Activated CD4-positive, alpha-beta T cell treated with anti-CD3 and anti-CD28 coated beads, Interleukin-2, Interleukin-6, amounts not matched to agents 100 ng/mL and 50 ng/mL, durations not matched to agents 16 hours and 8 hours (primary cell): ENCODE measurements at regions not wholly inside any gene's neighbourhood (a gene's known extent, or its start where the extent isn't known, plus 50 kb on each side); places are given as distances from the start of the nearest gene placed in this dataset.
A peak's percentile ranks its signal among the peaks of the same experiment; 100 is the strongest.

Experiments
- DNase-seq: peaks from one replicate; pipeline ENCODE4 v3.0.0-alpha.2; 2020

GRCh38 chr2:204110338-204110741, 173.8 kb downstream of the ICOS start:
- peak; percentile 94 for DNase-seq

GRCh38 chr2:204110751-204111516, 174.4 kb downstream of the ICOS start:
- peak; percentile 33 for DNase-seq

- DNase-seq, result no peak
Measured at GRCh38 chr2:204112084-204112770, 175.7 kb downstream of the ICOS start.

DNA sequence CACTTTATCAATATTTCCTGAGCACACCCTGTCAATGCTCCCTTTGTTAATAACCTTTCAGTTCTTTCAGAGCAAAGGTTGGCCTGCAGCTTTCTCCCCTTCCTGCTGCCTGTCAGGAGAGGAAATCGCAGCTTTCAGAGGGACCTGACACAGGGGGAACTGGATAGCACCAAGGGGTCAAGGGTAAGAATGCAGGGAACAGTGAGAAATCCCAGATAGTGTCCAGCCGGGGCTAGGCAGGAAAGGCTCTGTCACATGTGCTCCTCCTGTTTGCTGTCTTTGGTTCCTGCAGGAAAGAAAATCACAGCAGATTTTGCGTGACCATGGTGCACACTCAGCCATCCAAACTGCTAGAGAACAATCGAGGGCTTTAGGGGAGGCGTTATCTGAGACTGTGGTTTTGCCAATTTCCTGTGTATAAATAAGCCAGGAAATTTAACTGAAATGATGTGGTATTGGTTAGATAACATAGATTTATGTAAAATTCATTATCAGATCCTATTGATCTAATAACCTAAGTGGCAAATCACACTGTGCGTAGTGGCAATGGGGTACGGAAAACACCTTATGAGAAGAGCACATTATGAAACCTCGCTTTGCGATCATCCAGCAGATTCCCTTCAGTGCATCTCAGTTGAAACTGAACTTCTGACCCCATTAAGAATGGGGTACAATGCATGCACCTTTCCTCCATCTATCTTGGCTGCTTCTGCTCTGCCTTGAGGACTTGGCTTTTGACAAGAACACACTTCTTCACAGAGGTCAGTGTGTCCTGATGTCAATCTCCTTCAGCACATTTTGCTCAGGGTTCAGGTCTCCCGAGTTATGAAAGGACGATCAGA, 178.0 kb downstream of the ICOS start:
- DNase-seq, result no peak

GRCh38 chr2:204115137-204116056, 178.8 kb downstream of the ICOS start:
- no peak for DNase-seq

DNA sequence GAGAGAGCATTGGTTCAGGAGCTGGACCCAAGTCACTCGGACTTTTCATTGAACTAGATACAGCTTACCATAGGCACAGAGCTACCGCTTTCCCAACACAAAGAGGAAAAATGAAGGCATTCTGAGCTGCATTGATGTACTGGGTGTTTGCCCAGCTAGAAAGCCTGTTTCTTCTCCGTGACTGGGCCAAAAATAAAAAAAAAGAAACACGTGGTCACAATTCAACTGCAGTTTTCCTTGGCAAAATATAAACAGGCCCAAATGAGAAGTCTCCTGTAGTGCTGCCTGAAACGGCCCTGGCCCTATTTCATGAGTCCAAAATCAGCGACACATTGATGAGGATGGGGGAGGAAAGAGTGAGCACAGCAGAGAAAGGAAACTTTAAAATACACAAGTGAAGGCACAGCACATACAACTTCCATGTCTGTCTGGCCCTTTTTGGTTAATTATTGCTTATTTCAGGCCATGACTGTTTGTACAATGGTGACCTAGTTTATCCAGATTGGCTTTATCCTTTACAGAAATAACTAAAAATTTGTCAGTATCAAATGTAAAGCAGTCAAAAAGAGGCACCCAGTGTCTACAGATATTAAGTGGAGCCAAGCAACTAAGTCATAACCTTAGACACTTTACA, 179.7 kb downstream of the ICOS start:
- no peak for DNase-seq

- DNase-seq, result no peak
Measured at GRCh38 chr2:204122425-204122824, 185.9 kb downstream of the ICOS start.

DNA sequence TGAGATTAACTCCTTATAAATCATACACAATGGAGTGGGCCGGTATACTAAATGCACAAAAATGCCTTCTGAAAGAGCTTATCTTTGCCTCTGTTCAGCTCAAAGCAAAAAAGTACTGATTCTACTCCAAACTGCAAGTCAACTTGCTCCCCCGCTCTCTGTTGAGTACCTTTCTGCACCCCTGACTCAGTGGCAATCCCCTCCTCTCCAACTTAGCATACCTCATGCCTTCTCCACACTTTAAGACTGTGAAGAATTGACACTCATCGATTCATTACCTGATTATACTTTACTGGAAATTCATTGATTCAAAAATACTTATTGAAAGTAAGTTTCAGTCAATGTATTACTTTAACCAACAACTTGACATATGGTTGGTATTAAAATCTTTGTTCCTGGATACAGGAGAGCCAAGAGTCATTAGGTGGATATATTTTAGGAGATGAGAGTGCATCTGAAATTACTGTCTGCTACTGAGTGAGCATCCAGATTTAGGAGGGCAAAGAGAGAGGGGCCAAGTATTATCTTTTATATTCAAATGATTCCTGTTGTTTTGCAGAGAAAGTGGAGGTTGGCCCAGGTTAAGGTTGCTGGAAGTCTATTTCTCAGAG, 187.7 kb downstream of the ICOS start:
- DNase-seq, result no peak

DNA sequence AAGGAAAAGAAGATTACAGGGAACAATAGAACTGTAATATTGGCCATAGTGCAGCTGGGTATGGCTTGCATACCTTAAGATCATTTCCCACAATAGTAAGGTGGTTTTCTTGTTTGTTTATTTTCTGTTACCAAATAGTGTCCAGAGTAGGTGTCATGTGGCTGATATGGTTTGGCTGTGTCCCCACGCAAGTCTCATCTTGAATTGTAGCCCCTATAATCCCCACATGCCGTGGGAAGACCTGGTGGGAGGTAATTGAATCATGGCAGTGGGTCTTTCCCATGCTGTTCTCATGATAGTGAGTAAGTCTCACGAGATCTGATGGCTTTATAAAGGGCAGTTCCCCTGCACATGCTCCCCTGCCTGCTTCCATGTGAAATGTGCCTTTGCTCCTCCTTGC, 190.1 kb downstream of the ICOS start:
- no peak for DNase-seq

DNA sequence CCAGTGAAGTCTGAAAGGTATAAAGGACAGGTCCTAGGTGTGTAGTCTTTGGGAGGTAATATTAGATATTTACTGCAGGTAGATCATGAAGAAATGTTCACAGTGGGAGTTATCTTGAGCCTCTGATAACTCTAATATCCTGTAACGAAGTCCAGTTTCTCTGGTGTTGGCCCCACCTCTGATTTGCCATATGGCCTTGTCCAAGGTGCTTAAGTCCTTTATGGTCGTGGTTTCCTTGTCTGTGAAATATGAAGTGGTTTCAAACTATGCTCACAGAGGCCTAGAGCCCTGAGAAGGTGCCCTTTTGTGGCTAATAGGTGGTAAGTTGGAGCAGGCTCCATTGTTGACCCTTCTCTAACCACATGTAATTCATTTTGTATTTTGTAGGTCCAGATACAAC, 190.7 kb downstream of the ICOS start:
- DNase-seq, result no peak

- DNase-seq, result no peak
Measured at GRCh38 chr2:204129591-204130294, 193.2 kb downstream of the ICOS start.

DNA sequence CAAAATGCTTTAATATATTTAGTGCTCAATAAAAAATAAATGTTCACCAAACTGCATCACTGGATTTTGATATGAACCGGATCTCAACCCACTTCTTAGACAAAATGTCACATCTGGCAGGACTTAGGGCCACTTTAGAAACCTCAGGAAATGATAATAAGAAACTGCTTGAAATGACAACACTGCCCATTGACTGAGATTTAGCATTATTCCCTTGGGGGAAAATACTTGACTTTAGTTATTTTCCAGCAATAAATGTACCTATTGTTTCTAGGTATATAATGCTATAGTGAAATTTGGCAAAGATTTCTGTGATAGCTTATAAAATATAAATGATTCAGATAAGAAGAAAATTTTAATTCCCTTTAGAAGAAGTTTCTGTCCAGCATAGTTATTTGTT, 195.1 kb downstream of the ICOS start:
- DNase-seq, result no peak

- no peak for DNase-seq
Measured at GRCh38 chr2:204133476-204133875, 196.9 kb downstream of the ICOS start.

DNA sequence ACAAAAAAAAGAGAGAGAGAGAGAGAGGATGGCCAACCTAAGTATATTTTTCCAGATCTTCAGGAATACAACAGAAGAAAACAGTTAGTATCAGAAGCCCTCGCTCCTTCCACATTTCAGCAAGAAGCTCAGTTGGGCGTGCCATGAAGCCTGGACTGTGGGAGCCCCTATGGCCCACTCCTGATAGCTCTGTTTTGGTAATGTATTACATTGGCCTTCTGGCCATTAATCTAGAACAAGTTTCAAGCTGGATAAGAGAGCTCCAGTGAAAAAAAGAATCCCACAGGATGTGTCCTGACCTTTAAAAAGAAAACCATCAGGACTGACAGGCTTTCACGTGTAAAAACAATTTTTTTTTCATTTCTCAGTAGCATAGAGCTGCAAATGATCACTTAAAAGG, 197.9 kb downstream of the ICOS start:
- DNase-seq, result no peak

GRCh38 chr2:204135752-204136151, 199.2 kb downstream of the ICOS start:
- DNase-seq, result no peak

GRCh38 chr2:204138206-204138605, 201.6 kb downstream of the ICOS start:
- DNase-seq, result no peak

DNA sequence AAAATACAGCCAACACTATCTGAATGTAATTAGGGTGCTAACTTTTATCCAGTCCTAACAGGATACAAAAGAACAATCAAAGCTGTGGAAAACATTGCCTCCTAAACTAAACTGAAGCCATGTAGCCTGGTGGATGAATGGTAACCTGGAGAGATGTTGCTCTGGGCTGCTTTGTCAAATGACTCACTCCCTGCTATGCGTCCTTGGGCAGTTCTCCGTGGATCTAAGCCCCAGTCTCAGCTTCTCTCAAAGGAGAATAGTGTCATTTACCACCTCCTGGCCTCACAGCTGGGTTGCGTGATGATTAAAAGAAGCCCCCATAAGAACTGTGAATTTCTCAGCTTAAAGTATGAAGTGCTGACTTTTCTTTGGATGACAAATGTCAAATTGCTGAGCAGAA, 203.7 kb downstream of the ICOS start:
- DNase-seq, result no peak

- DNase-seq, result no peak
Measured at GRCh38 chr2:204143216-204144014, 206.9 kb downstream of the ICOS start.

DNA sequence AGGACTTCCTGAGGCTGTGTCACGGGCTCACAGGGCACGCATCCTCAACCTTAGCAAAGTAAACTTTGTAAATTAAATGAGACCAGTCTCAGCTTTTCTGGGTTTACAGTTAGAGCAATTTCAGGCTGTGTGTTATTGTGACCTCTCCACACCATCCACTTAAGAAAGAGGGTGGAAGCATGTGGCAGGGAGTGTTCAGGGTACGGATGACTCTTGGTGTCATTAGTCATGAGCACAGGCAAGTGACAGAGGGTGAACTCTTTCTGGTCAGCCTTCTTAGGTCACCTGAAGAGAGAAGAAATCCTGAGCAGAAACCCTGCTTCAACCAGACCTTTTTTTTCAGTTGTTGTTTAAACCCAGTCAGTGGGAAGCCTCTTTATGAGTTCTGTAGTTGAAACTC, 207.9 kb downstream of the ICOS start:
- DNase-seq, result no peak

DNA sequence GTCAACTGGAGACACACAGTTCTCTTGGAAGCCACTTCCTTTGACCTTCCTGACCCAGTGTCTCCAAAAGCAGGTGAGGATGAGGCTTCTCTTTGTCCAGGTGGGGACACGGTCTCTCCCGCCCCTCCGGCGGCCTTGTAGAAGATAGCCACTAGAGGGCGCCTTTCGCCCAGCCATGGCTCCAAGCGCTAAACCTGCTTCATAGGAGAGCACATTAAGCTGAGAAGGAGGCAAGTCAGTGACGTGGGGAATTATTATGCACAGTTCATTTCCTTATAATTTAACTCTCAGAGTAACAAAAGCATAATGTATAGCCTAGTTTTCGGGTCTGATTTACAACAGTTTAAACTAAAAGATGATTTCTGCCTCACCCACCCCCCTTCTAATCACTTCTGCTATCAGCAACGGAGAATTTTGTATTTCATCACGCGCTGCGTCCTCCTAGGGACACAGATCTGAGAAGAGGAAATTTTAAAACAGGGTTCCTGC, 208.7 kb downstream of the ICOS start:
- DNase-seq, result peak; percentile 89
